HEK293T (cell line): ENCODE measurements at regions not wholly inside any gene's neighbourhood (a gene's known extent, or its start where the extent isn't known, plus 50 kb on each side); places are given as distances from the start of the nearest gene placed in this dataset.

ENCODE experiments used
- BHLHE40 ChIP-seq: fragments of 450-650 bp; IDR thresholded peaks from 2 replicates; pipeline ENCODE4 v1.6.1; 2016; ENCODE audit warnings: mild to moderate bottlenecking, moderate library complexity, borderline replicate concordance
- FOXA1 ChIP-seq: fragments of 450-650 bp; IDR thresholded peaks from 2 replicates; pipeline ENCODE4 v1.6.1; 2016; ENCODE audit warnings: mild to moderate bottlenecking
- HDGF ChIP-seq: fragments of 450-650 bp; IDR thresholded peaks from 2 replicates; pipeline ENCODE4 v1.6.1; 2017; ENCODE audit warnings: antibody characterized with exemption, borderline replicate concordance
- LEF1 ChIP-seq: fragments of 450-650 bp; IDR thresholded peaks from 2 replicates; pipeline ENCODE4 v1.6.1; 2017; ENCODE audit warnings: mild to moderate bottlenecking, borderline replicate concordance
- NFRKB ChIP-seq: fragments of 450-650 bp; IDR thresholded peaks from 2 replicates; pipeline ENCODE4 v1.6.1; 2016; ENCODE audit warnings: mild to moderate bottlenecking, moderate library complexity
- SP1 ChIP-seq: fragments of 450-650 bp; IDR thresholded peaks from 2 replicates; pipeline ENCODE4 v1.6.1; 2017

DNA sequence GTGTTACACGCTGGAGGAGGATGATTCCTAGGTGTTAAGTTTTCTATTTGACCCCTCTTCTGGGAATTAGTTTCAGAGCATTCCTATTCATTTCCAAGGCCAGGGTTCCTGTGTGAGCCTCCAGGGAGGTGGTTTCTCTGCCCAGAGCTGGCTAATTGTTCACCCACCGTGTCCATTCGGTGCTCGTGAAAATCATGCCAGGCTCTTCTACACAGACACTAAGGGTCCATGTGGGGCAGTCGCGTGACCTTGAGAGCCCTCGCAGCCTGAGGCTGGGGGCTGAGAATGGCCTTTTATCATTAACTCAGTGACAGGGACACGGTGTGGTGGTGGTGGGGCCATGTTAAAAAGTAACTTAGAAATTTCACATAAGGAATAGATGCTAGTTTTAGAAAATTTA is 83.7 kb downstream of the EMX2 start:
- no peak for TF ChIP-seq BHLHE40
- no peak for TF ChIP-seq NFRKB
- no peak for TF ChIP-seq SP1
- TF ChIP-seq LEF1: no peak
- no peak for TF ChIP-seq FOXA1
- no peak for TF ChIP-seq HDGF
